GM10266 (cell line): ENCODE measurements at regions not wholly inside any gene's neighbourhood (a gene's known extent, or its start where the extent isn't known, plus 50 kb on each side); places are given as distances from the start of the nearest gene placed in this dataset.

ENCODE experiments used
- DNase-seq: peaks from one replicate; pipeline ENCODE4 v3.0.0; 2012; ENCODE audit errors: extremely low spot score
- CTCF ChIP-seq: IDR thresholded peaks from 2 replicates; pipeline ENCODE4 v1.5.1; 2012; ENCODE audit warnings: mild to moderate bottlenecking, low read depth; ENCODE audit not compliant: control insufficient read depth, insufficient read depth; ENCODE audit errors: missing control alignments

- no peak for TF ChIP-seq CTCF
- DNase-seq, result no peak
Observed at GRCh38 chr4:117324851-117325491, 239.6 kb upstream of the TRAM1L1 start.

GRCh38 chr4:117326091-117326490, 240.7 kb upstream of the TRAM1L1 start:
- no peak for DNase-seq
- no peak for TF ChIP-seq CTCF

- no peak for TF ChIP-seq CTCF
- DNase-seq, result no peak
Observed at GRCh38 chr4:117327491-117327890, 242.1 kb upstream of the TRAM1L1 start.

- no peak for TF ChIP-seq CTCF
- no peak for DNase-seq
Observed at GRCh38 chr4:117328333-117328732, 243.0 kb upstream of the TRAM1L1 start.

- DNase-seq, result no peak
- TF ChIP-seq CTCF, result no peak
Observed at GRCh38 chr4:117331817-117332216, 246.4 kb upstream of the TRAM1L1 start.

- no peak for TF ChIP-seq CTCF
- DNase-seq, result no peak
Observed at GRCh38 chr4:117334451-117335188, 249.2 kb upstream of the TRAM1L1 start.

GRCh38 chr4:117357437-117357836, 272.1 kb upstream of the TRAM1L1 start:
- no peak for DNase-seq
- TF ChIP-seq CTCF, result no peak
